ENCODE measurements at regions not wholly inside any gene's neighbourhood (a gene's known extent, or its start where the extent isn't known, plus 50 kb on each side); places are given as distances from the start of the nearest gene placed in this dataset.
A peak's percentile ranks its signal among the peaks of the same experiment; 100 is the strongest.

GRCh38 chr5:167514461-167514860 is 777.0 kb upstream of the WWC1 start:
- Histone ChIP-seq H3K4me2 (ENCODE audit: low read length) (no peak overlapping the region), H3K9me3 (ENCODE audit: insufficient read depth, low read depth, low read length) (no peaks in the 10 kb centered on the region), H4K12ac (ENCODE audit: low read depth, low read length) (no peak overlapping the region), H3K36me3 (ENCODE audit: control insufficient read depth in 1 of 2, insufficient read depth in 2 of 2, low read length in 2 of 2) (no peaks in the 10 kb centered on the region), H4K8ac (ENCODE audit: low read depth, low read length) (no peak overlapping the region), H3K27ac (ENCODE audit: low read depth, low read length) (no peak overlapping the region), H2AK5ac (ENCODE audit: low read length) (no peak overlapping the region), H3K14ac (ENCODE audit: low read length) (no peak overlapping the region), H3K4me3 (ENCODE audit: low read depth, low read length) (no peak overlapping the region), H2BK12ac (ENCODE audit: low read length) (no peak overlapping the region), H3K4ac (ENCODE audit: low read depth, low read length) (no peak overlapping the region), H2BK120ac (ENCODE audit: insufficient read depth, low read length, poor library complexity) (no peak overlapping the region), H4K91ac (ENCODE audit: low read depth, low read length) (no peak overlapping the region), H3K79me2 (ENCODE audit: control insufficient read depth, insufficient read depth, low read length, poor library complexity) (no peaks in the 10 kb centered on the region), H2BK5ac (ENCODE audit: low read depth, low read length, poor library complexity) (no peak overlapping the region), H3K18ac (ENCODE audit: low read length) (no peak overlapping the region), H3K9ac (ENCODE audit: low read length) (no peak overlapping the region), H2AFZ (ENCODE audit: insufficient read depth, low read length, poor library complexity) (no peak overlapping the region), H3K23ac (ENCODE audit: low read length) (no peak overlapping the region), H3K79me1 (ENCODE audit: low read length) (no peaks in the 10 kb centered on the region), H3K27me3 (ENCODE audit: insufficient read depth, low read length) (no peaks in the 10 kb centered on the region), H3K4me1 (ENCODE audit: control insufficient read depth in 1 of 2, insufficient read depth in 2 of 2, low read length in 2 of 2) (no peaks in the 10 kb centered on the region)
- DNase-seq: no peak
- WGBS (ENCODE audit: extremely low coverage, insufficient coverage, insufficient read length): no CpG with 5 or more reads among the region's 2 CpGs

- H3K14ac ChIP-seq (ENCODE audit: low read length): no peak overlapping the region
- no peak overlapping the region for H4K8ac ChIP-seq (ENCODE audit: low read depth, low read length)
- H3K4me1 ChIP-seq (ENCODE audit: control insufficient read depth in 1 of 2, insufficient read depth in 2 of 2, low read length in 2 of 2): no peaks in the 10 kb centered on the region
These were observed 766.4 kb upstream of the WWC1 start for GRCh38 chr5:167525004-167525403.

GRCh38 chr5:167528651-167529050 is 762.8 kb upstream of the WWC1 start:
- Histone ChIP-seq H4K91ac (ENCODE audit: low read depth, low read length) (no peak overlapping the region), H2BK5ac (ENCODE audit: low read depth, low read length, poor library complexity) (no peak overlapping the region), H3K4me1 (ENCODE audit: control insufficient read depth in 1 of 2, insufficient read depth in 2 of 2, low read length in 2 of 2) (no peaks in the 10 kb centered on the region), H3K27ac (ENCODE audit: low read depth, low read length) (no peak overlapping the region), H4K8ac (ENCODE audit: low read depth, low read length) (no peak overlapping the region), H3K14ac (ENCODE audit: low read length) (no peak overlapping the region), H3K23ac (ENCODE audit: low read length) (no peak overlapping the region), H2BK120ac (ENCODE audit: insufficient read depth, low read length, poor library complexity) (no peak overlapping the region), H2AFZ (ENCODE audit: insufficient read depth, low read length, poor library complexity) (no peak overlapping the region), H3K18ac (ENCODE audit: low read length) (no peak overlapping the region), H3K79me2 (ENCODE audit: control insufficient read depth, insufficient read depth, low read length, poor library complexity) (no peaks in the 10 kb centered on the region), H3K36me3 (ENCODE audit: control insufficient read depth in 1 of 2, insufficient read depth in 2 of 2, low read length in 2 of 2) (no peaks in the 10 kb centered on the region), H3K4me3 (ENCODE audit: low read depth, low read length) (no peak overlapping the region), H2BK12ac (ENCODE audit: low read length) (no peak overlapping the region), H3K79me1 (ENCODE audit: low read length) (no peaks in the 10 kb centered on the region), H3K4me2 (ENCODE audit: low read length) (no peak overlapping the region), H4K12ac (ENCODE audit: low read depth, low read length) (no peak overlapping the region), H3K4ac (ENCODE audit: low read depth, low read length) (no peak overlapping the region), H3K9me3 (ENCODE audit: insufficient read depth, low read depth, low read length) (no peaks in the 10 kb centered on the region), H3K9ac (ENCODE audit: low read length) (no peak overlapping the region), H3K27me3 (ENCODE audit: insufficient read depth, low read length) (no peaks in the 10 kb centered on the region), H2AK5ac (ENCODE audit: low read length) (no peak overlapping the region)
- 100% methylated on average over 1 of the region's 6 CpGs for WGBS (ENCODE audit: extremely low coverage, insufficient coverage, insufficient read length)
- DNase-seq: no peak

More at GRCh38 chr5:167525004-167525403, 766.4 kb upstream of the WWC1 start:
- Histone ChIP-seq H2AK5ac (ENCODE audit: low read length) (no peak overlapping the region), H3K18ac (ENCODE audit: low read length) (no peak overlapping the region), H3K9ac (ENCODE audit: low read length) (no peak overlapping the region), H2AFZ (ENCODE audit: insufficient read depth, low read length, poor library complexity) (no peak overlapping the region), H2BK12ac (ENCODE audit: low read length) (no peak overlapping the region), H4K12ac (ENCODE audit: low read depth, low read length) (no peak overlapping the region), H3K23ac (ENCODE audit: low read length) (no peak overlapping the region), H3K79me2 (ENCODE audit: control insufficient read depth, insufficient read depth, low read length, poor library complexity) (no peaks in the 10 kb centered on the region), H3K27me3 (ENCODE audit: insufficient read depth, low read length) (no peaks in the 10 kb centered on the region), H3K4ac (ENCODE audit: low read depth, low read length) (no peak overlapping the region), H2BK120ac (ENCODE audit: insufficient read depth, low read length, poor library complexity) (no peak overlapping the region), H2BK5ac (ENCODE audit: low read depth, low read length, poor library complexity) (no peak overlapping the region), H3K79me1 (ENCODE audit: low read length) (no peaks in the 10 kb centered on the region), H4K91ac (ENCODE audit: low read depth, low read length) (no peak overlapping the region), H3K4me3 (ENCODE audit: low read depth, low read length) (no peak overlapping the region), H3K9me3 (ENCODE audit: insufficient read depth, low read depth, low read length) (no peaks in the 10 kb centered on the region), H3K27ac (ENCODE audit: low read depth, low read length) (no peak overlapping the region), H3K4me2 (ENCODE audit: low read length) (no peak overlapping the region), H3K36me3 (ENCODE audit: control insufficient read depth in 1 of 2, insufficient read depth in 2 of 2, low read length in 2 of 2) (no peaks in the 10 kb centered on the region)
- WGBS (ENCODE audit: extremely low coverage, insufficient coverage, insufficient read length): no CpG with 5 or more reads among the region's 3 CpGs
- DNase-seq: no peak

- peak overlapping the region; percentile 28 for H4K8ac ChIP-seq (ENCODE audit: low read depth, low read length)
- H3K4me3 ChIP-seq (ENCODE audit: low read depth, low read length): peak overlapping the region; percentile 18
- no peaks in the 10 kb centered on the region for H3K36me3 ChIP-seq (ENCODE audit: control insufficient read depth in 1 of 2, insufficient read depth in 2 of 2, low read length in 2 of 2)
- no peak overlapping the region for H3K4ac ChIP-seq (ENCODE audit: low read depth, low read length)
- no peak overlapping the region for H2AK5ac ChIP-seq (ENCODE audit: low read length)
- H2BK12ac ChIP-seq (ENCODE audit: low read length): no peak overlapping the region
- H3K23ac ChIP-seq (ENCODE audit: low read length): no peak overlapping the region
- H4K12ac ChIP-seq (ENCODE audit: low read depth, low read length): no peak overlapping the region
- H2AFZ ChIP-seq (ENCODE audit: insufficient read depth, low read length, poor library complexity): no peak overlapping the region
- H3K4me1 ChIP-seq (ENCODE audit: control insufficient read depth in 1 of 2, insufficient read depth in 2 of 2, low read length in 2 of 2): no peaks in the 10 kb centered on the region
- no peak overlapping the region for H2BK5ac ChIP-seq (ENCODE audit: low read depth, low read length, poor library complexity)
- no peak overlapping the region for H3K27ac ChIP-seq (ENCODE audit: low read depth, low read length)
- no peak overlapping the region for H2BK120ac ChIP-seq (ENCODE audit: insufficient read depth, low read length, poor library complexity)
- no peaks in the 10 kb centered on the region for H3K79me1 ChIP-seq (ENCODE audit: low read length)
- H3K9ac ChIP-seq (ENCODE audit: low read length): no peak overlapping the region
- no peaks in the 10 kb centered on the region for H3K9me3 ChIP-seq (ENCODE audit: insufficient read depth, low read depth, low read length)
- H3K18ac ChIP-seq (ENCODE audit: low read length): no peak overlapping the region
- H3K27me3 ChIP-seq (ENCODE audit: insufficient read depth, low read length): no peaks in the 10 kb centered on the region
- H3K14ac ChIP-seq (ENCODE audit: low read length): no peak overlapping the region
- no peak for DNase-seq
- no peak overlapping the region for H3K4me2 ChIP-seq (ENCODE audit: low read length)
- no peaks in the 10 kb centered on the region for H3K79me2 ChIP-seq (ENCODE audit: control insufficient read depth, insufficient read depth, low read length, poor library complexity)
- no CpG with 5 or more reads among the region's 13 CpGs for WGBS (ENCODE audit: extremely low coverage, insufficient coverage, insufficient read length)
- H4K91ac ChIP-seq (ENCODE audit: low read depth, low read length): no peak overlapping the region
These were observed 760.9 kb upstream of the WWC1 start for GRCh38 chr5:167530548-167530947.

All from trophoblast cell (in vitro differentiated cells and primary cell).